ENCODE measurements at regions not wholly inside any gene's neighbourhood (a gene's known extent, or its start where the extent isn't known, plus 50 kb on each side); places are given as distances from the start of the nearest gene placed in this dataset.

- no peak for TF ChIP-seq CTCF (conservative IDR thresholded peaks at IDR 0.05; ENCODE audit: low read length)
- no peak for TF ChIP-seq EZH2phosphoT487 (IDR thresholded peaks at IDR 0.05; ENCODE audit: borderline replicate concordance)
Measured at GRCh38 chr13:63024458-63024857, 1608.8 kb upstream of the PCDH20 start.

Measured in Loucy (cell line).